Fibroblast of lung (primary cell): ENCODE measurements at regions not wholly inside any gene's neighbourhood (a gene's known extent, or its start where the extent isn't known, plus 50 kb on each side); places are given as distances from the start of the nearest gene placed in this dataset.

Experiments used
- DNase-seq, 2 donors: peaks; one replicate each; pipeline versions ENCODE4 v3.0.0 to v3.0.0-alpha.2; 2010; ENCODE audit warnings: low read depth in 2 of 2
- H2AFZ ChIP-seq: 2 replicates; pipeline ENCODE4 v1.5.1; 2012; ENCODE audit warnings: low read length, control low read depth, inconsistent platforms
- H3K27ac ChIP-seq: 2 replicates; pipeline ENCODE4 v1.5.1; 2011; ENCODE audit warnings: low read length, control low read depth; ENCODE audit not compliant: insufficient read depth
- H3K27me3 ChIP-seq: 2 replicates; pipeline ENCODE4 v1.5.1; 2011; ENCODE audit warnings: mild to moderate bottlenecking, low read length; ENCODE audit not compliant: control insufficient read depth, insufficient read depth
- H3K36me3 ChIP-seq: 2 replicates; pipeline ENCODE4 v1.5.1; 2011; ENCODE audit warnings: low read length; ENCODE audit not compliant: control insufficient read depth, insufficient read depth
- H3K4me1 ChIP-seq: 2 replicates; pipeline ENCODE4 v1.5.1; 2011; ENCODE audit warnings: low read length; ENCODE audit not compliant: control insufficient read depth, insufficient read depth; ENCODE audit errors: extremely low read depth
- H3K4me2 ChIP-seq: 2 replicates; pipeline ENCODE4 v1.5.1; 2011; ENCODE audit warnings: low read length, control low read depth; ENCODE audit not compliant: insufficient read depth; ENCODE audit errors: extremely low read depth
- H3K4me3 ChIP-seq, 4 experiments: fragments of 200-600 bp in 1 of 4; sonication (generic) in 1 of 4; replicated peaks in 1 of 4; 2 replicates each; pipeline ENCODE4 v1.5.1; 2011 to 2016; ENCODE audit warnings: low read length in 4 of 4, low read depth in 3 of 4, mild to moderate bottlenecking in 3 of 4, control low read depth in 2 of 4, inconsistent platforms in 1 of 4, mixed read lengths in 1 of 4; ENCODE audit not compliant: insufficient read depth in 1 of 4; ENCODE audit errors: control extremely low read depth in 1 of 4
- H3K79me2 ChIP-seq: 2 replicates; pipeline ENCODE4 v1.5.1; 2012; ENCODE audit warnings: mild to moderate bottlenecking, low read length, inconsistent platforms; ENCODE audit not compliant: control insufficient read depth, insufficient read depth
- H3K9ac ChIP-seq: 2 replicates; pipeline ENCODE4 v1.5.1; 2011; ENCODE audit warnings: mild to moderate bottlenecking, low read length, control low read depth; ENCODE audit not compliant: insufficient read depth
- H3K9me3 ChIP-seq: 2 replicates; pipeline ENCODE4 v1.5.1; 2012; ENCODE audit warnings: low read depth, low read length; ENCODE audit not compliant: control insufficient read depth, insufficient read depth
- H4K20me1 ChIP-seq: 2 replicates; pipeline ENCODE4 v1.5.1; 2011; ENCODE audit warnings: low read length; ENCODE audit not compliant: control insufficient read depth, insufficient read depth; ENCODE audit errors: extremely low read depth
- EZH2 ChIP-seq: IDR thresholded peaks from 2 replicates; pipeline ENCODE4 v1.5.1; 2012; ENCODE audit warnings: low read length, control low read depth, mild to moderate bottlenecking; ENCODE audit errors: missing control alignments
- TF ChIP-seq, protein P1 (sequence below), 2 donors: IDR thresholded peaks in 1 of 2; conservative IDR thresholded peaks in 1 of 2; 1 replicate in 1 of 2; 2 replicates in 1 of 2; pipeline ENCODE4 v1.5.1; 2011 to 2012; ENCODE audit warnings: low read length in 2 of 2, control low read depth in 1 of 2, inconsistent platforms in 1 of 2, low read depth in 1 of 2, mild to moderate bottlenecking in 1 of 2

DNA sequence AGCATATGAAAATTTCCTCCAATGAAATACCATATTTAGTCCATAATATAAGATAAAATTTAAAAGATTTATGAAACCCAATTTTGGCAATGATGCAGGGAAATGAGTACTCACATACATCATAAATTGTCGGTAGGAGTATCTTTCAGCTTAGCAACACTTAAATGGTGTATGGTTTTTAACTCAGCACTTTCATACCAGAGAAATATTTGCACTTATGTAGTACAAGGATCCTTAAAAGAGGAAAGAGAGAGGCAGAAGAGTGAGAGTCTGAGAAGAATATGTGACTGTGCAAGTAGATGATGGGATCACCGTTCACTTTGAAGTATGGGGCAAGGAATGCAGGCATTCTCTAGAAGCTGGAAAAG is 379.3 kb upstream of the DCN start:
- H3K27me3 ChIP-seq: no peaks in the 10 kb centered on the region
- H2AFZ ChIP-seq: no peak overlapping the region
- no peaks in the 10 kb centered on the region for H4K20me1 ChIP-seq
- H3K4me1 ChIP-seq: no peaks in the 10 kb centered on the region
- TF ChIP-seq, protein P1, sequence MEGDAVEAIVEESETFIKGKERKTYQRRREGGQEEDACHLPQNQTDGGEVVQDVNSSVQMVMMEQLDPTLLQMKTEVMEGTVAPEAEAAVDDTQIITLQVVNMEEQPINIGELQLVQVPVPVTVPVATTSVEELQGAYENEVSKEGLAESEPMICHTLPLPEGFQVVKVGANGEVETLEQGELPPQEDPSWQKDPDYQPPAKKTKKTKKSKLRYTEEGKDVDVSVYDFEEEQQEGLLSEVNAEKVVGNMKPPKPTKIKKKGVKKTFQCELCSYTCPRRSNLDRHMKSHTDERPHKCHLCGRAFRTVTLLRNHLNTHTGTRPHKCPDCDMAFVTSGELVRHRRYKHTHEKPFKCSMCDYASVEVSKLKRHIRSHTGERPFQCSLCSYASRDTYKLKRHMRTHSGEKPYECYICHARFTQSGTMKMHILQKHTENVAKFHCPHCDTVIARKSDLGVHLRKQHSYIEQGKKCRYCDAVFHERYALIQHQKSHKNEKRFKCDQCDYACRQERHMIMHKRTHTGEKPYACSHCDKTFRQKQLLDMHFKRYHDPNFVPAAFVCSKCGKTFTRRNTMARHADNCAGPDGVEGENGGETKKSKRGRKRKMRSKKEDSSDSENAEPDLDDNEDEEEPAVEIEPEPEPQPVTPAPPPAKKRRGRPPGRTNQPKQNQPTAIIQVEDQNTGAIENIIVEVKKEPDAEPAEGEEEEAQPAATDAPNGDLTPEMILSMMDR (conservative IDR thresholded peaks at IDR 0.05 in 1 of 2, IDR thresholded peaks at IDR 0.05 in 1 of 2; ENCODE audit: low read depth in 1 of 2, low read length in 2 of 2): no peak
- TF ChIP-seq EZH2: no peak
- H3K4me3 ChIP-seq: no peak overlapping the region
- H3K36me3 ChIP-seq: no peaks in the 10 kb centered on the region
- H3K27ac ChIP-seq: no peak overlapping the region
- no peak overlapping the region for H3K4me2 ChIP-seq
- H3K9me3 ChIP-seq: no peaks in the 10 kb centered on the region
- H3K79me2 ChIP-seq: no peaks in the 10 kb centered on the region
- H3K9ac ChIP-seq: no peak overlapping the region
- DNase-seq: no peak

DNA sequence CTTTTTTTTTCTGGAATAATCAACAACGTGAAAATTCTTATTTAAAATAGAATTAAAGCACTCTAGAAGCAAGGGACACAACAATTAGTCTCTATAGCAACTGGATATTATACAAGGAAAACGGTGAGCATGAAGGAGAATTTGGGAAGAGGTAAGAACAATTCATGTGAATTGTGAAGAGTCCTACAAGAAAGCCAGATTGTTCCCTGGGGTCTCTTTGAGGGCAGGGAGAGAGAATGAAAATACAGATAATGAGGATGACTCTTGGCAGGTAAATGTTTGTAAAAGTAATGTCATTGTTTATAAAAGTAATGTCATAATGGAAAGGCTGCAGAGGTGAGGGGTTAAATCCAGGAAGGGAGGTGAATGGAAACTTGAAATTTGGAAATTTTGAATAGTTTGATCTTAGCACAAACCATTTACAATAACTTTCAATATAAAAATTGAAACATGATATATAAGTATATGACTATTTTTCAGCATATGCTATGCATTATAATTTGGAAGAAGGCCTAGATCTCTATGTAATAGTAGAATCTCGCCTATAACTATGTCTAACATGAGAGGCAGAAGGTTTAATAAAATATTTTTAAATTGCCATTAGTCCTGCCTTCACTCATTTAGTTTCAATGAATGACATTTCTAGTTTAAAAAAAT is 378.8 kb upstream of the DCN start:
- no peaks in the 10 kb centered on the region for H3K27me3 ChIP-seq
- no peaks in the 10 kb centered on the region for H3K36me3 ChIP-seq
- H3K9me3 ChIP-seq: no peaks in the 10 kb centered on the region
- no peaks in the 10 kb centered on the region for H3K4me1 ChIP-seq
- no peak overlapping the region for H3K27ac ChIP-seq
- no peak overlapping the region for H3K4me2 ChIP-seq
- TF ChIP-seq, protein P1 (conservative IDR thresholded peaks at IDR 0.05 in 1 of 2, IDR thresholded peaks at IDR 0.05 in 1 of 2; ENCODE audit: low read depth in 1 of 2, low read length in 2 of 2): no peak
- no peak for TF ChIP-seq EZH2
- no peak overlapping the region for H2AFZ ChIP-seq
- H3K79me2 ChIP-seq: no peaks in the 10 kb centered on the region
- no peaks in the 10 kb centered on the region for H4K20me1 ChIP-seq
- no peak overlapping the region for H3K9ac ChIP-seq
- DNase-seq: no peak
- H3K4me3 ChIP-seq: no peak overlapping the region

DNA sequence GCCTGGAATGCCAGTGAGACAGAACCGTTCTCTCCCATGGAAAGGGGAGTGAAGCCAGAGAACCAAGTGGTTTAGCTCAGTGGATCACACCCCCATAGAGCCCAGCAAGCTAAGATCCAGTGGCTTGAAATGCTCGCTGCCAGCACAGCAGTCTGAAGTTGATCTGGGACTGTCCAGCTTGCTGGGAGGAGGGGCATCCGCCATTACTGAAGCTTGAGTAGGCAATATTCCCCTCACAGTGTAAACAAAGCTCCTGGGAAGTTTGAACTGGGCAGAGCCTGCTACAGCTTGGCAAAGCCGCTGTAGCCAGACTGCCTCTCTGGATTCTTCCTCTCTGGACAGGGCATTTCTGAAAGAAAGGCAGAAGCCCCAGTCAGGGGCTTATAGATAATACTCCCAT is 374.3 kb upstream of the DCN start:
- Histone ChIP-seq H3K27me3 (no peaks in the 10 kb centered on the region), H2AFZ (no peak overlapping the region), H3K4me1 (no peaks in the 10 kb centered on the region), H3K9me3 (no peaks in the 10 kb centered on the region), H3K27ac (no peak overlapping the region), H3K79me2 (no peaks in the 10 kb centered on the region), H3K36me3 (no peaks in the 10 kb centered on the region), H3K9ac (no peak overlapping the region), H3K4me2 (no peak overlapping the region), H4K20me1 (no peaks in the 10 kb centered on the region), H3K4me3 (no peak overlapping the region)
- TF ChIP-seq EZH2: no peak
- TF ChIP-seq, protein P1 (conservative IDR thresholded peaks at IDR 0.05 in 1 of 2, IDR thresholded peaks at IDR 0.05 in 1 of 2; ENCODE audit: low read depth in 1 of 2, low read length in 2 of 2): no peak
- DNase-seq: no peak
